ENCODE measurements at regions not wholly inside any gene's neighbourhood (a gene's known extent, or its start where the extent isn't known, plus 50 kb on each side); places are given as distances from the start of the nearest gene placed in this dataset.

GRCh38 chr2:239536186-239536585 lies 135.4 kb upstream of the HDAC4 start:
- no peak for DNase-seq (ENCODE audit: low read depth in 2 of 2)

- no peak for DNase-seq (ENCODE audit: low read depth in 2 of 2)
Observed at GRCh38 chr2:239535413-239536144, 134.8 kb upstream of the HDAC4 start.

- no peak for DNase-seq (ENCODE audit: low read depth in 2 of 2)
Observed at GRCh38 chr2:239534581-239535412, 134.0 kb upstream of the HDAC4 start.

- no peak for DNase-seq (ENCODE audit: low read depth in 2 of 2)
Observed at GRCh38 chr2:239533569-239534316, 132.9 kb upstream of the HDAC4 start.

GRCh38 chr2:239532859-239533258 lies 132.0 kb upstream of the HDAC4 start:
- DNase-seq (ENCODE audit: low read depth in 2 of 2) = no peak

GRCh38 chr2:239532250-239532649 lies 131.4 kb upstream of the HDAC4 start:
- DNase-seq (ENCODE audit: low read depth in 2 of 2) = no peak

GRCh38 chr2:239531456-239532241 lies 130.8 kb upstream of the HDAC4 start:
- DNase-seq (ENCODE audit: low read depth in 2 of 2) = no peak

- no peak for DNase-seq (ENCODE audit: low read depth in 2 of 2)
Observed at GRCh38 chr2:239530749-239531316, 130.0 kb upstream of the HDAC4 start.

- DNase-seq (ENCODE audit: low read depth in 2 of 2) = no peak
Observed at GRCh38 chr2:239529313-239530015, 128.6 kb upstream of the HDAC4 start.

- DNase-seq (ENCODE audit: low read depth in 2 of 2) = no peak
Observed at GRCh38 chr2:239528883-239529282, 128.1 kb upstream of the HDAC4 start.

- no peak for DNase-seq (ENCODE audit: low read depth in 2 of 2)
Observed at GRCh38 chr2:239528146-239528545, 127.3 kb upstream of the HDAC4 start.

- DNase-seq (ENCODE audit: low read depth in 2 of 2) = no peak
Observed at GRCh38 chr2:239526666-239527415, 126.0 kb upstream of the HDAC4 start.

- DNase-seq (ENCODE audit: low read depth in 2 of 2) = no peak
Observed at GRCh38 chr2:239526038-239526437, 125.2 kb upstream of the HDAC4 start.

GRCh38 chr2:239523954-239524330 lies 123.1 kb upstream of the HDAC4 start:
- DNase-seq (ENCODE audit: low read depth in 2 of 2) = no peak

- DNase-seq (ENCODE audit: low read depth in 2 of 2) = no peak
Observed at GRCh38 chr2:239523147-239523953, 122.5 kb upstream of the HDAC4 start.

GRCh38 chr2:239522740-239523119 lies 121.9 kb upstream of the HDAC4 start:
- DNase-seq (ENCODE audit: low read depth in 2 of 2) = no peak

GRCh38 chr2:239522002-239522739 lies 121.4 kb upstream of the HDAC4 start:
- DNase-seq (ENCODE audit: low read depth in 2 of 2) = no peak

- DNase-seq (ENCODE audit: low read depth in 2 of 2) = no peak
Observed at GRCh38 chr2:239521518-239521815, 120.6 kb upstream of the HDAC4 start.
